ENCODE measurements at regions not wholly inside any gene's neighbourhood (a gene's known extent, or its start where the extent isn't known, plus 50 kb on each side); places are given as distances from the start of the nearest gene placed in this dataset.

DNA sequence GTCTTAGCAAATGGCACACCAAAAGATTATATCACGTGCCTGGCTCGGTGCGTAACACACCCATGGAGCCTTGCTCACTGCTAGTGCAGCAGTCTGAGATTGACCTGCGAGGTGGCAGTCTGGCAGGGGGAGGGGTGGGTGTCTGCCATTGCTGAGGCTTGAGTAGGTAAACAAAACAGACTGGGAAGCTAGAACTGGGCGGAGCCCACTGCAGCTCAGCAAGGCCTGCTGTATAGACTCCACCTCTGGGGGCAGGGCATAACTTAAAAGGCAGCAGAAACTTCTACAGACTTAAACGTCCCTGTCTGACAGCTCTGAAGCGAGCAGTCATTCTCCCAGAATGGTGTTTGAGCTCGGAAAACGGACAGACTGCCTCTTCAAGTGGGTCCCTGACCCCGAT is 55.9 kb upstream of the FSHR start:
- Histone ChIP-seq H3K79me2 (replicated peaks; ENCODE audit: insufficient read depth) (no peaks in the 10 kb centered on the region), H3K4me1 (ENCODE audit: insufficient read depth) (no peaks in the 10 kb centered on the region; the same call in 1 of the 2 replicates), H3K36me3 (ENCODE audit: insufficient read depth) (no peaks in the 10 kb centered on the region), H3K27ac (ENCODE audit: low read depth) (no peak overlapping the region), H3K4me2 (0 out of 2 replicates have a peak overlapping the region, but pooled peaks have one; percentile 21), H2AFZ (peak overlapping the region; percentile 92; the same call in 1 of the 2 replicates), H3K9me2 (ENCODE audit: insufficient read depth) (no peaks in the 10 kb centered on the region), H3K4me3 (no peak overlapping the region), H3K27me3 (ENCODE audit: insufficient read depth) (no peaks in the 10 kb centered on the region), H4K20me1 (replicated peaks; ENCODE audit: insufficient read depth) (no peaks in the 10 kb centered on the region), H3F3A (replicated peaks; ENCODE audit: low read depth) (no peaks in the 10 kb centered on the region)
- no peaks in the 10 kb centered on the region for H3K36me3 Mint-ChIP-seq (ENCODE audit: low read depth)
- no peak overlapping the region for H3K27ac Mint-ChIP-seq
- H3K4me1 Mint-ChIP-seq, result no peaks in the 10 kb centered on the region
- no peaks in the 10 kb centered on the region; the same call in 2 of the 3 replicates for H3K9me3 Mint-ChIP-seq
- ATAC-seq (peak; percentile 96), DNase-seq (ENCODE audit: low spot score) (peak; percentile 77)
- no peak overlapping the region for H3K4me3 Mint-ChIP-seq
- no peaks in the 10 kb centered on the region for H3K27me3 Mint-ChIP-seq (ENCODE audit: insufficient read depth, low read depth, poor library complexity)
- TF ChIP-seq, protein P1, sequence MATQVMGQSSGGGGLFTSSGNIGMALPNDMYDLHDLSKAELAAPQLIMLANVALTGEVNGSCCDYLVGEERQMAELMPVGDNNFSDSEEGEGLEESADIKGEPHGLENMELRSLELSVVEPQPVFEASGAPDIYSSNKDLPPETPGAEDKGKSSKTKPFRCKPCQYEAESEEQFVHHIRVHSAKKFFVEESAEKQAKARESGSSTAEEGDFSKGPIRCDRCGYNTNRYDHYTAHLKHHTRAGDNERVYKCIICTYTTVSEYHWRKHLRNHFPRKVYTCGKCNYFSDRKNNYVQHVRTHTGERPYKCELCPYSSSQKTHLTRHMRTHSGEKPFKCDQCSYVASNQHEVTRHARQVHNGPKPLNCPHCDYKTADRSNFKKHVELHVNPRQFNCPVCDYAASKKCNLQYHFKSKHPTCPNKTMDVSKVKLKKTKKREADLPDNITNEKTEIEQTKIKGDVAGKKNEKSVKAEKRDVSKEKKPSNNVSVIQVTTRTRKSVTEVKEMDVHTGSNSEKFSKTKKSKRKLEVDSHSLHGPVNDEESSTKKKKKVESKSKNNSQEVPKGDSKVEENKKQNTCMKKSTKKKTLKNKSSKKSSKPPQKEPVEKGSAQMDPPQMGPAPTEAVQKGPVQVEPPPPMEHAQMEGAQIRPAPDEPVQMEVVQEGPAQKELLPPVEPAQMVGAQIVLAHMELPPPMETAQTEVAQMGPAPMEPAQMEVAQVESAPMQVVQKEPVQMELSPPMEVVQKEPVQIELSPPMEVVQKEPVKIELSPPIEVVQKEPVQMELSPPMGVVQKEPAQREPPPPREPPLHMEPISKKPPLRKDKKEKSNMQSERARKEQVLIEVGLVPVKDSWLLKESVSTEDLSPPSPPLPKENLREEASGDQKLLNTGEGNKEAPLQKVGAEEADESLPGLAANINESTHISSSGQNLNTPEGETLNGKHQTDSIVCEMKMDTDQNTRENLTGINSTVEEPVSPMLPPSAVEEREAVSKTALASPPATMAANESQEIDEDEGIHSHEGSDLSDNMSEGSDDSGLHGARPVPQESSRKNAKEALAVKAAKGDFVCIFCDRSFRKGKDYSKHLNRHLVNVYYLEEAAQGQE (IDR thresholded peaks at IDR 0.05; ENCODE audit: unreplicated experiment), result no peak
- no peak for TF ChIP-seq EZH2phosphoT487 (IDR thresholded peaks at IDR 0.05; ENCODE audit: unreplicated experiment)
- TF ChIP-seq JUNB (IDR thresholded peaks at IDR 0.05; ENCODE audit: unreplicated experiment), result no peak
- TF ChIP-seq, protein P2, sequence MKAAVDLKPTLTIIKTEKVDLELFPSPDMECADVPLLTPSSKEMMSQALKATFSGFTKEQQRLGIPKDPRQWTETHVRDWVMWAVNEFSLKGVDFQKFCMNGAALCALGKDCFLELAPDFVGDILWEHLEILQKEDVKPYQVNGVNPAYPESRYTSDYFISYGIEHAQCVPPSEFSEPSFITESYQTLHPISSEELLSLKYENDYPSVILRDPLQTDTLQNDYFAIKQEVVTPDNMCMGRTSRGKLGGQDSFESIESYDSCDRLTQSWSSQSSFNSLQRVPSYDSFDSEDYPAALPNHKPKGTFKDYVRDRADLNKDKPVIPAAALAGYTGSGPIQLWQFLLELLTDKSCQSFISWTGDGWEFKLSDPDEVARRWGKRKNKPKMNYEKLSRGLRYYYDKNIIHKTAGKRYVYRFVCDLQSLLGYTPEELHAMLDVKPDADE (IDR thresholded peaks at IDR 0.05), result no peak
- no peak for TF ChIP-seq CREB1 (CRISPR knock-in tag; IDR thresholded peaks at IDR 0.05; ENCODE audit: low read depth)
- TF ChIP-seq ZNF331 (CRISPR knock-in tag; IDR thresholded peaks at IDR 0.05; ENCODE audit: low read depth), result no peak
- no peak for TF ChIP-seq ZNF114 (CRISPR knock-in tag; IDR thresholded peaks at IDR 0.05)
- TF ChIP-seq CTCF (conservative IDR thresholded peaks at IDR 0.05; ENCODE audit: low read depth in 2 of 2), result no peak
- TF ChIP-seq NANOG (IDR thresholded peaks at IDR 0.05; ENCODE audit: borderline replicate concordance), result no peak
- TF ChIP-seq, protein P3, sequence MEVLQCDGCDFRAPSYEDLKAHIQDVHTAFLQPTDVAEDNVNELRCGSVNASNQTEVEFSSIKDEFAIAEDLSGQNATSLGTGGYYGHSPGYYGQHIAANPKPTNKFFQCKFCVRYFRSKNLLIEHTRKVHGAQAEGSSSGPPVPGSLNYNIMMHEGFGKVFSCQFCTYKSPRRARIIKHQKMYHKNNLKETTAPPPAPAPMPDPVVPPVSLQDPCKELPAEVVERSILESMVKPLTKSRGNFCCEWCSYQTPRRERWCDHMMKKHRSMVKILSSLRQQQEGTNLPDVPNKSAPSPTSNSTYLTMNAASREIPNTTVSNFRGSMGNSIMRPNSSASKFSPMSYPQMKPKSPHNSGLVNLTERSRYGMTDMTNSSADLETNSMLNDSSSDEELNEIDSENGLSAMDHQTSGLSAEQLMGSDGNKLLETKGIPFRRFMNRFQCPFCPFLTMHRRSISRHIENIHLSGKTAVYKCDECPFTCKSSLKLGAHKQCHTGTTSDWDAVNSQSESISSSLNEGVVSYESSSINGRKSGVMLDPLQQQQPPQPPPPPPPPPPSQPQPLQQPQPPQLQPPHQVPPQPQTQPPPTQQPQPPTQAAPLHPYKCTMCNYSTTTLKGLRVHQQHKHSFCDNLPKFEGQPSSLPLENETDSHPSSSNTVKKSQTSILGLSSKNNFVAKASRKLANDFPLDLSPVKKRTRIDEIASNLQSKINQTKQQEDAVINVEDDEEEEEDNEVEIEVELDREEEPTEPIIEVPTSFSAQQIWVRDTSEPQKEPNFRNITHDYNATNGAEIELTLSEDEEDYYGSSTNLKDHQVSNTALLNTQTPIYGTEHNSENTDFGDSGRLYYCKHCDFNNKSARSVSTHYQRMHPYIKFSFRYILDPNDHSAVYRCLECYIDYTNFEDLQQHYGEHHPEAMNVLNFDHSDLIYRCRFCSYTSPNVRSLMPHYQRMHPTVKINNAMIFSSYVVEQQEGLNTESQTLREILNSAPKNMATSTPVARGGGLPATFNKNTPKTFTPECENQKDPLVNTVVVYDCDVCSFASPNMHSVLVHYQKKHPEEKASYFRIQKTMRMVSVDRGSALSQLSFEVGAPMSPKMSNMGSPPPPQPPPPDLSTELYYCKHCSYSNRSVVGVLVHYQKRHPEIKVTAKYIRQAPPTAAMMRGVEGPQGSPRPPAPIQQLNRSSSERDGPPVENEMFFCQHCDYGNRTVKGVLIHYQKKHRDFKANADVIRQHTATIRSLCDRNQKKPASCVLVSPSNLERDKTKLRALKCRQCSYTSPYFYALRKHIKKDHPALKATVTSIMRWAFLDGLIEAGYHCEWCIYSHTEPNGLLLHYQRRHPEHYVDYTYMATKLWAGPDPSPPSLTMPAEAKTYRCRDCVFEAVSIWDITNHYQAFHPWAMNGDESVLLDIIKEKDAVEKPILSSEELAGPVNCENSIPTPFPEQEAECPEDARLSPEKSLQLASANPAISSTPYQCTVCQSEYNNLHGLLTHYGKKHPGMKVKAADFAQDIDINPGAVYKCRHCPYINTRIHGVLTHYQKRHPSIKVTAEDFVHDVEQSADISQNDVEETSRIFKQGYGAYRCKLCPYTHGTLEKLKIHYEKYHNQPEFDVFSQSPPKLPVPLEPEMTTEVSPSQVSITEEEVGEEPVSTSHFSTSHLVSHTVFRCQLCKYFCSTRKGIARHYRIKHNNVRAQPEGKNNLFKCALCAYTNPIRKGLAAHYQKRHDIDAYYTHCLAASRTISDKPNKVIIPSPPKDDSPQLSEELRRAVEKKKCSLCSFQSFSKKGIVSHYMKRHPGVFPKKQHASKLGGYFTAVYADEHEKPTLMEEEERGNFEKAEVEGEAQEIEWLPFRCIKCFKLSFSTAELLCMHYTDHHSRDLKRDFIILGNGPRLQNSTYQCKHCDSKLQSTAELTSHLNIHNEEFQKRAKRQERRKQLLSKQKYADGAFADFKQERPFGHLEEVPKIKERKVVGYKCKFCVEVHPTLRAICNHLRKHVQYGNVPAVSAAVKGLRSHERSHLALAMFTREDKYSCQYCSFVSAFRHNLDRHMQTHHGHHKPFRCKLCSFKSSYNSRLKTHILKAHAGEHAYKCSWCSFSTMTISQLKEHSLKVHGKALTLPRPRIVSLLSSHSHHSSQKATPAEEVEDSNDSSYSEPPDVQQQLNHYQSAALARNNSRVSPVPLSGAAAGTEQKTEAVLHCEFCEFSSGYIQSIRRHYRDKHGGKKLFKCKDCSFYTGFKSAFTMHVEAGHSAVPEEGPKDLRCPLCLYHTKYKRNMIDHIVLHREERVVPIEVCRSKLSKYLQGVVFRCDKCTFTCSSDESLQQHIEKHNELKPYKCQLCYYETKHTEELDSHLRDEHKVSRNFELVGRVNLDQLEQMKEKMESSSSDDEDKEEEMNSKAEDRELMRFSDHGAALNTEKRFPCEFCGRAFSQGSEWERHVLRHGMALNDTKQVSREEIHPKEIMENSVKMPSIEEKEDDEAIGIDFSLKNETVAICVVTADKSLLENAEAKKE (CRISPR knock-in tag; IDR thresholded peaks at IDR 0.05), result no peak
- TF ChIP-seq POLR2AphosphoS5 (IDR thresholded peaks at IDR 0.05; ENCODE audit: low read depth), result no peak
- no peak for TF ChIP-seq STAT1 (IDR thresholded peaks at IDR 0.05; ENCODE audit: unreplicated experiment)
- no peak for TF ChIP-seq EZH2 (IDR thresholded peaks at IDR 0.05; ENCODE audit: low read depth, unreplicated experiment)

All from GM23338 (cell line).